Esophagus muscularis mucosa (tissue), 4 donors: ENCODE measurements at regions not wholly inside any gene's neighbourhood (a gene's known extent, or its start where the extent isn't known, plus 50 kb on each side); places are given as distances from the start of the nearest gene placed in this dataset.

ENCODE experiments used
- DNase-seq: peaks from one replicate; pipeline ENCODE4 v3.0.0-alpha.2; 2017; ENCODE audit errors: extremely low spot score
- H3K27ac ChIP-seq, 4 donors: fragments of 200-600 bp; sonication (generic); replicated peaks in 1 of 4; 1 replicate in 3 of 4; 2 replicates in 1 of 4; pipeline ENCODE4 v1.5.1; 2016 to 2019; ENCODE audit warnings: mild to moderate bottlenecking in 1 of 4
- H3K27me3 ChIP-seq, 4 donors: fragments of 200-600 bp; sonication (generic); one replicate each; pipeline versions ENCODE4 v1.5.1 to v1.6.0; 2016 to 2019
- H3K36me3 ChIP-seq, 4 donors: fragments of 200-600 bp; sonication (generic); one replicate each; pipeline ENCODE4 v1.5.1; 2016 to 2019
- H3K4me1 ChIP-seq, 4 donors: fragments of 200-600 bp; sonication (generic); one replicate each; pipeline ENCODE4 v1.5.1; 2016 to 2019
- H3K4me3 ChIP-seq, 4 donors: fragments of 200-600 bp; sonication (generic); 1 replicate in 2 of 4; 2 replicates in 2 of 4; pipeline ENCODE4 v1.5.1; 2016 to 2019; ENCODE audit warnings: mild to moderate bottlenecking in 4 of 4, moderate library complexity in 1 of 4
- H3K9me3 ChIP-seq, 4 donors: fragments of 200-600 bp; sonication (generic); 1 replicate in 3 of 4; 2 replicates in 1 of 4; pipeline ENCODE4 v1.5.1; 2016 to 2019
- CTCF ChIP-seq, 3 experiments: fragments of 200-600 bp in 2 of 3; fragments of 450-650 bp in 1 of 3; sonication (generic) in 2 of 3; IDR thresholded peaks; one replicate each; pipeline ENCODE4 v1.5.1; 2017 to 2019; ENCODE audit warnings: antibody characterized with exemption in 3 of 3, mild to moderate bottlenecking in 2 of 3, moderate library complexity in 1 of 3
- EP300 ChIP-seq: sonication (generic); formaldehyde crosslinking; IDR thresholded peaks from one replicate; pipeline ENCODE4 v1.6.1; 2017; ENCODE audit warnings: antibody characterized with exemption
- POLR2A ChIP-seq: fragments of 450-650 bp; IDR thresholded peaks from one replicate; pipeline ENCODE4 v1.6.1; 2017; ENCODE audit warnings: antibody characterized with exemption, moderate library complexity, mild to moderate bottlenecking, low read depth
- POLR2AphosphoS5 ChIP-seq, 2 donors: sonication (generic); formaldehyde crosslinking; IDR thresholded peaks; one replicate each; pipeline ENCODE4 v1.6.1; 2017; ENCODE audit warnings: antibody characterized with exemption in 2 of 2
- WGBS: methylation state at CpG from one replicate; pipeline ENCODE4 v1.1.5; 2018; 5-methylcytosine and 5-hydroxymethylcytosine counted together
- intact Hi-C: fragments of 100-400 bp; cut with DNase I; formaldehyde crosslinking; loops from one replicate; pipeline ENCODE4 v1.15.1; 2023

- Histone ChIP-seq H3K27ac (no peak overlapping the region), H3K36me3 (no peaks in the 10 kb centered on the region), H3K27me3 (no peaks in the 10 kb centered on the region), H3K4me3 (no peak overlapping the region), H3K4me1 (peaks cover 0 to 30% (median 20%) of the 10 kb centered on the region in 4 donors), H3K9me3 (no peaks in the 10 kb centered on the region)
- WGBS = 80% methylated on average over 2 of the region's 2 CpGs
- TF ChIP-seq CTCF (IDR thresholded peaks at IDR 0.05) (no peak), EP300 (no peak), POLR2A (no peak), POLR2AphosphoS5 (IDR thresholded peaks at IDR 0.05) (no peak)
- DNase-seq = no peak
- intact Hi-C loops = loop anchor here (10.0 kb wide), 1 partner anchor 216 kb away; the partner anchor contains the start of gene FAT1
Measured at GRCh38 chr4:186940476-186940875, 216.8 kb upstream of the FAT1 start.

DNA sequence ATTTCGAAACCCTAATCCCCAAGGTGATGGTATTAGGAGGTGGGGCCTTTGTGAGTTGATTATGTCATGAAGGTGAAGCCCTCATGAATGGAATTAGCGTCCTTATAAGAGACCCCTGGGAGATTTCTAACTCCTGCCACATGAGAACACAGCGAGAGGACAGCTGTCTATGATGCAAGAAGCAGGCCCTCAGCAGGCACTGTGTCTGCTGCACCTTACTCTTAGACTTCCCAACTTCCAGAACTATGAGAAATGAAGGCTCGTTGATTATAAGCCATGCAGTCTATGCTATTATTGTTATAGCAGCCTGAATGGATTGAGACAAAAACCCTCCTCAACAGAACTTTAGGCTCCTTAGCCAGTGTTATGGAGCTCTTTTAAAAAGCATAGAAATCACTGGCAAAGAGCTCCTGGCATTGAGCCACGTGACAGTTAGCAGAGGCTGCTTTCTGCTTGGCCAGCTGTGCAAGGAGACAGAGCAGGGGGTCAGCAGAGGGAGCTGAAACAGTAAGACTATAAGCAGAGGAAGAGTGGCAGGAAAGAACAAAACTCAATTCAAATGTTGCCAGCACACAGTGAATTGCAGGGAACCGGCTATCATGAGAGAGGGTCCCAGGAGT lies 219.2 kb upstream of the FAT1 start:
- H3K9me3 ChIP-seq = no peaks in the 10 kb centered on the region
- no peak for DNase-seq
- no peaks in the 10 kb centered on the region for H3K27me3 ChIP-seq
- intact Hi-C loops = loop anchor here (10.0 kb wide), 1 partner anchor 218 kb away; the partner anchor contains the start of gene FAT1
- WGBS = 45% methylated on average over 6 of the region's 6 CpGs
- no peak overlapping the region for H3K4me3 ChIP-seq
- no peaks in the 10 kb centered on the region for H3K36me3 ChIP-seq
- no peak for TF ChIP-seq EP300
- peaks cover 0 to 11% (median 10%) of the 10 kb centered on the region in 4 donors for H3K4me1 ChIP-seq
- no peak overlapping the region for H3K27ac ChIP-seq

GRCh38 chr4:186943411-186943810 lies 219.8 kb upstream of the FAT1 start:
- intact Hi-C loops = loop anchor here (10.0 kb wide), 1 partner anchor 219 kb away; the partner anchor contains the start of gene FAT1

GRCh38 chr4:186946136-186946535 lies 222.5 kb upstream of the FAT1 start:
- H3K9me3 ChIP-seq = no peaks in the 10 kb centered on the region
- 88% methylated on average over 6 of the region's 6 CpGs for WGBS
- intact Hi-C loops = loop anchor here (10.0 kb wide), 1 partner anchor 221 kb away; the partner anchor contains the start of gene FAT1
- no peaks in the 10 kb centered on the region for H3K36me3 ChIP-seq
- H3K27me3 ChIP-seq = peaks cover 0 to 4% (median 0%) of the 10 kb centered on the region in 4 donors
- TF ChIP-seq POLR2A = no peak
- no peak for TF ChIP-seq EP300
- TF ChIP-seq CTCF (IDR thresholded peaks at IDR 0.05) = no peak
- TF ChIP-seq POLR2AphosphoS5 (IDR thresholded peaks at IDR 0.05) = no peak
- H3K4me1 ChIP-seq = peaks cover 0 to 11% (median 10%) of the 10 kb centered on the region in 4 donors
- H3K27ac ChIP-seq = no peak overlapping the region
- H3K4me3 ChIP-seq = no peak overlapping the region
- DNase-seq = no peak

More at GRCh38 chr4:186943411-186943810, 219.8 kb upstream of the FAT1 start:
- Histone ChIP-seq H3K4me1 (peaks cover 0 to 11% (median 10%) of the 10 kb centered on the region in 4 donors), H3K9me3 (no peaks in the 10 kb centered on the region), H3K36me3 (no peaks in the 10 kb centered on the region), H3K4me3 (no peak overlapping the region), H3K27me3 (no peaks in the 10 kb centered on the region), H3K27ac (no peak overlapping the region)
- no peak for DNase-seq
- TF ChIP-seq EP300 (no peak), POLR2A (no peak), CTCF (IDR thresholded peaks at IDR 0.05) (no peak), POLR2AphosphoS5 (IDR thresholded peaks at IDR 0.05) (no peak)
- 50% methylated on average over 2 of the region's 2 CpGs for WGBS

DNA sequence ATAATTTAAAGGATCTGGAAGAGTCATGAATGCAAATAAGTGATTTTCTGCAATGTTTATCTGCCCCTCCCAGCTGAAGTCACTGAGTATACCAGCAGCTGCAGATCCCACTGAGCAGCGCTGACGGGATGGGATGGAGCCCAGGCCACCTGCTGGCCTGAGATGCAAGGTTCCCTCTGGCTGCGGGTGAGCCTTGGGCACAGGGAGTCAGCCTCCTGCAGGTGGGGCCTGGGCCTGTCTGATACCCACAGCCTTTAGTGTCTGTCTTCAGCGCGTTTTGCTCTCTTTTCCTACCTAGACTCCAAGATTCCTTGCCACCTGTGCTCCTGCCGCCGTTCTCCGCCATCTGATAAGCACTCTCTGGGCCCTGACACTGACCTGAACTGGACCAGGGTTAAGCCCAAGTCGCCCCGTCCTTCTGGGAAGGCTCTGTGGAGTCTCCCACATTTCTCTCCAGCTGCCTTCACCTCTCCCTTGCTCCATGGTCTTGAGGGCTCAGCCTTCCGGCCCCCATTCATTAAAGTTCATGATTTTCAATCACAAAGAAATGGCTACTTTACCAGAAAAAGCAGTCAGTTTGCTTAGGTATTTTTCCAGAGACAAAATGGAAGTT lies 223.1 kb upstream of the FAT1 start:
- 78% methylated on average over 11 of the region's 11 CpGs for WGBS
- H3K27me3 ChIP-seq = peaks cover 0 to 4% (median 0%) of the 10 kb centered on the region in 4 donors
- peaks cover 0 to 11% (median 10%) of the 10 kb centered on the region in 4 donors for H3K4me1 ChIP-seq
- H3K9me3 ChIP-seq = no peaks in the 10 kb centered on the region
- TF ChIP-seq CTCF (IDR thresholded peaks at IDR 0.05) (peak in 2 of 3 experiments; percentile 13 to 29), POLR2AphosphoS5 (IDR thresholded peaks at IDR 0.05) (no peak)
- intact Hi-C loops = loop anchor here (10.0 kb wide), 1 partner anchor 222 kb away; the partner anchor contains the start of gene FAT1
- H3K4me3 ChIP-seq = no peak overlapping the region
- DNase-seq = no peak
- H3K27ac ChIP-seq = no peak overlapping the region
- no peaks in the 10 kb centered on the region for H3K36me3 ChIP-seq
